ENCODE measurements at regions not wholly inside any gene's neighbourhood (a gene's known extent, or its start where the extent isn't known, plus 50 kb on each side); places are given as distances from the start of the nearest gene placed in this dataset.

- H3K4me1 ChIP-seq (ENCODE audit: control insufficient read depth in 1 of 2, insufficient read depth in 2 of 2, low read length in 2 of 2): peaks cover 28% of the 10 kb centered on the region in 2 donors
- peak overlapping the region; percentile 66 to 67 for H3K4me3 ChIP-seq (ENCODE audit: low read depth in 1 of 2, low read length in 2 of 2)
- H3K9ac ChIP-seq (ENCODE audit: low read depth in 1 of 2, low read length in 2 of 2): peak overlapping the region in 1 of 2 donors; percentile 27
- H3K36me3 ChIP-seq (ENCODE audit: control insufficient read depth in 1 of 2, insufficient read depth in 2 of 2, low read length in 2 of 2): no peaks in the 10 kb centered on the region
- no peaks in the 10 kb centered on the region for H3K9me3 ChIP-seq (ENCODE audit: control insufficient read depth in 1 of 2, low read length in 2 of 2)
- peaks cover 62 to 67% of the 10 kb centered on the region in 2 donors for H3K27me3 ChIP-seq (ENCODE audit: control insufficient read depth in 1 of 2, insufficient read depth in 2 of 2, low read length in 2 of 2)
- H3K27ac ChIP-seq (ENCODE audit: low read depth, low read length): no peak overlapping the region
Observed at GRCh38 chr11:16612566-16613261, 125.7 kb upstream of the C11orf58 start.

- Histone ChIP-seq H3K27me3 (ENCODE audit: control insufficient read depth in 1 of 2, insufficient read depth in 2 of 2, low read length in 2 of 2) (peaks cover 66 to 72% of the 10 kb centered on the region in 2 donors), H3K9me3 (ENCODE audit: control insufficient read depth in 1 of 2, low read length in 2 of 2) (no peaks in the 10 kb centered on the region), H3K9ac (ENCODE audit: low read depth in 1 of 2, low read length in 2 of 2) (no peak overlapping the region), H3K27ac (ENCODE audit: low read depth, low read length) (no peak overlapping the region), H3K4me1 (ENCODE audit: control insufficient read depth in 1 of 2, insufficient read depth in 2 of 2, low read length in 2 of 2) (peaks cover 28 to 33% of the 10 kb centered on the region in 2 donors), H3K4me3 (ENCODE audit: low read depth in 1 of 2, low read length in 2 of 2) (peak overlapping the region; percentile 42 to 66), H3K36me3 (ENCODE audit: control insufficient read depth in 1 of 2, insufficient read depth in 2 of 2, low read length in 2 of 2) (no peaks in the 10 kb centered on the region)
Observed at GRCh38 chr11:16611926-16612565, 126.4 kb upstream of the C11orf58 start.

DNA sequence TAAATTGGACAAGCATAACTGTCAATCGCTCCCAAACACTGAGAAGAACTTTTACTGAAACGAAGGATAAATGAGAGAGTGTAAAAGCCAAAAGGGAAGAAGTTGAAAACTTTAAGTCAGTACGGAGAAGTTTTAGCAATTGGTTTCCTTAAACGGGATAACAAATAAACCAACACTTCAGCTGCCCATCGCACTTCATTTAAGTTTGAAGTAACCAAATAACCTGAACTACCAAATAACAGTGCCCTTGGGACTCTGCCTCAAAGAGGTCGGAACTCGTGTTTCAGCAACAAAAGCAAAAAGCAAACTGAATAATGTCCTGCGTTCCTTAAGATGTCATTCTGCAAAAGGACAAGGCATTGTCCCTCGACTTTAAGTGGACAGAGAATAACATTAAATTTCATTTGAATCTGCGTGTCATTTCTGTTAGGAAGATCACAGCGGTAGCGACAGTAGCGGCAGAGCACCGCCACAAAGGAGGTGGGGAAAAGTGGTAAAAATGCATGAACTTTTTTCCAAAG lies 127.0 kb upstream of the C11orf58 start:
- Histone ChIP-seq H3K9me3 (ENCODE audit: control insufficient read depth in 1 of 2, low read length in 2 of 2) (no peaks in the 10 kb centered on the region), H3K4me1 (ENCODE audit: control insufficient read depth in 1 of 2, insufficient read depth in 2 of 2, low read length in 2 of 2) (peaks cover 28 to 37% of the 10 kb centered on the region in 2 donors), H3K27me3 (ENCODE audit: control insufficient read depth in 1 of 2, insufficient read depth in 2 of 2, low read length in 2 of 2) (peaks cover 66 to 75% of the 10 kb centered on the region in 2 donors), H3K36me3 (ENCODE audit: control insufficient read depth in 1 of 2, insufficient read depth in 2 of 2, low read length in 2 of 2) (no peaks in the 10 kb centered on the region), H3K9ac (ENCODE audit: low read depth in 1 of 2, low read length in 2 of 2) (peak overlapping the region in 1 of 2 donors; percentile 38), H3K4me3 (ENCODE audit: low read depth in 1 of 2, low read length in 2 of 2) (peak overlapping the region in 1 of 2 donors; percentile 32), H3K27ac (ENCODE audit: low read depth, low read length) (no peak overlapping the region)

DNA sequence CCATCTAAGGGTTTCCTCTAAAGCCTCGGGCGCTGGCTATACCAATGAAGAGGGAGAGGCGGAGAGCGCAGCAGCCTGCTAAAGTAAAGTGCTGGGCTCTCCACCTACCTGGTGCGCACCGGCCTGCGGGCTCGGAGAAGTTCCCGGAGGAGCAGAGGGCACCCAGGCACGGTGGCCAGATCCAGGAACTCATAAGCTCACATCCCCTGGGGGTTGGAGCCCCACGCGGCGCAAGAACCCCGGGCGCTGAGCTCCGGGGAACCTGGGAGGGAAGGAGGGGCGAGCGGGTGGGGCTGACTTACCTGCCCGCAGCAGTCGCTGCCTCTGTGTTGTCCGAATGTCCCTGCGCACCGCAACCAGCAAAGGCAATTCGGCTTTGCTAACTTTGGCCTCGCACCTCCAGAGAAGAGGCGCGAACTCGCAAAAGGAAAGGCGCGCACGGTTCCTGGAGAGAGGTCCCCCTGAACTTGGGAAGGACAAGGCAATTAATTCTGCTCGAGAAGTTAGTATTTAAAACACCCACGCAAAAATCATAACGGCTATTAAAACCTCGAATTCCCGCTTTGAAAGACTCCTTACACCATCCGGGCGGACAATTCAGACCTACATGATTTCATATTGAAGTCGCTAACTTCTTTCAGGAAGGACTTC lies 127.6 kb upstream of the C11orf58 start:
- no peaks in the 10 kb centered on the region for H3K36me3 ChIP-seq (ENCODE audit: control insufficient read depth in 1 of 2, insufficient read depth in 2 of 2, low read length in 2 of 2)
- H3K27me3 ChIP-seq (ENCODE audit: control insufficient read depth in 1 of 2, insufficient read depth in 2 of 2, low read length in 2 of 2): peaks cover 66 to 77% of the 10 kb centered on the region in 2 donors
- peaks cover 28 to 39% of the 10 kb centered on the region in 2 donors for H3K4me1 ChIP-seq (ENCODE audit: control insufficient read depth in 1 of 2, insufficient read depth in 2 of 2, low read length in 2 of 2)
- no peak overlapping the region for H3K27ac ChIP-seq (ENCODE audit: low read depth, low read length)
- H3K9ac ChIP-seq (ENCODE audit: low read depth in 1 of 2, low read length in 2 of 2): no peak overlapping the region
- no peaks in the 10 kb centered on the region for H3K9me3 ChIP-seq (ENCODE audit: control insufficient read depth in 1 of 2, low read length in 2 of 2)
- H3K4me3 ChIP-seq (ENCODE audit: low read depth in 1 of 2, low read length in 2 of 2): peak overlapping the region in 1 of 2 donors; percentile 32

GRCh38 chr11:16610213-16610737 lies 128.2 kb upstream of the C11orf58 start:
- H3K4me1 ChIP-seq (ENCODE audit: control insufficient read depth in 1 of 2, insufficient read depth in 2 of 2, low read length in 2 of 2): peaks cover 28 to 39% of the 10 kb centered on the region in 2 donors
- no peaks in the 10 kb centered on the region for H3K36me3 ChIP-seq (ENCODE audit: control insufficient read depth in 1 of 2, insufficient read depth in 2 of 2, low read length in 2 of 2)
- no peak overlapping the region for H3K9ac ChIP-seq (ENCODE audit: low read depth in 1 of 2, low read length in 2 of 2)
- no peak overlapping the region for H3K27ac ChIP-seq (ENCODE audit: low read depth, low read length)
- peaks cover 65 to 76% of the 10 kb centered on the region in 2 donors for H3K27me3 ChIP-seq (ENCODE audit: control insufficient read depth in 1 of 2, insufficient read depth in 2 of 2, low read length in 2 of 2)
- no peak overlapping the region for H3K4me3 ChIP-seq (ENCODE audit: low read depth in 1 of 2, low read length in 2 of 2)
- no peaks in the 10 kb centered on the region for H3K9me3 ChIP-seq (ENCODE audit: control insufficient read depth in 1 of 2, low read length in 2 of 2)

GRCh38 chr11:16609769-16610168 lies 128.7 kb upstream of the C11orf58 start:
- Histone ChIP-seq H3K4me1 (ENCODE audit: control insufficient read depth in 1 of 2, insufficient read depth in 2 of 2, low read length in 2 of 2) (peaks cover 28 to 39% of the 10 kb centered on the region in 2 donors), H3K27me3 (ENCODE audit: control insufficient read depth in 1 of 2, insufficient read depth in 2 of 2, low read length in 2 of 2) (peaks cover 62 to 71% of the 10 kb centered on the region in 2 donors)

GRCh38 chr11:16607675-16608644 lies 130.5 kb upstream of the C11orf58 start:
- peak overlapping the region; percentile 32 for H3K9ac ChIP-seq (ENCODE audit: low read depth in 1 of 2, low read length in 2 of 2)
- H3K4me1 ChIP-seq (ENCODE audit: control insufficient read depth in 1 of 2, insufficient read depth in 2 of 2, low read length in 2 of 2): peaks cover 29 to 35% of the 10 kb centered on the region in 2 donors
- H3K4me3 ChIP-seq (ENCODE audit: low read depth in 1 of 2, low read length in 2 of 2): peak overlapping the region; percentile 78 to 83
- H3K36me3 ChIP-seq (ENCODE audit: control insufficient read depth in 1 of 2, insufficient read depth in 2 of 2, low read length in 2 of 2): no peaks in the 10 kb centered on the region
- no peaks in the 10 kb centered on the region for H3K9me3 ChIP-seq (ENCODE audit: control insufficient read depth in 1 of 2, low read length in 2 of 2)
- H3K27me3 ChIP-seq (ENCODE audit: control insufficient read depth in 1 of 2, insufficient read depth in 2 of 2, low read length in 2 of 2): peaks cover 50 to 72% of the 10 kb centered on the region in 2 donors
- H3K27ac ChIP-seq (ENCODE audit: low read depth, low read length): no peak overlapping the region

More at GRCh38 chr11:16609769-16610168, 128.7 kb upstream of the C11orf58 start:
- H3K4me3 ChIP-seq (ENCODE audit: low read depth in 1 of 2, low read length in 2 of 2): no peak overlapping the region
- no peaks in the 10 kb centered on the region for H3K36me3 ChIP-seq (ENCODE audit: control insufficient read depth in 1 of 2, insufficient read depth in 2 of 2, low read length in 2 of 2)
- no peak overlapping the region for H3K9ac ChIP-seq (ENCODE audit: low read depth in 1 of 2, low read length in 2 of 2)
- H3K27ac ChIP-seq (ENCODE audit: low read depth, low read length): no peak overlapping the region
- H3K9me3 ChIP-seq (ENCODE audit: control insufficient read depth in 1 of 2, low read length in 2 of 2): no peaks in the 10 kb centered on the region

DNA sequence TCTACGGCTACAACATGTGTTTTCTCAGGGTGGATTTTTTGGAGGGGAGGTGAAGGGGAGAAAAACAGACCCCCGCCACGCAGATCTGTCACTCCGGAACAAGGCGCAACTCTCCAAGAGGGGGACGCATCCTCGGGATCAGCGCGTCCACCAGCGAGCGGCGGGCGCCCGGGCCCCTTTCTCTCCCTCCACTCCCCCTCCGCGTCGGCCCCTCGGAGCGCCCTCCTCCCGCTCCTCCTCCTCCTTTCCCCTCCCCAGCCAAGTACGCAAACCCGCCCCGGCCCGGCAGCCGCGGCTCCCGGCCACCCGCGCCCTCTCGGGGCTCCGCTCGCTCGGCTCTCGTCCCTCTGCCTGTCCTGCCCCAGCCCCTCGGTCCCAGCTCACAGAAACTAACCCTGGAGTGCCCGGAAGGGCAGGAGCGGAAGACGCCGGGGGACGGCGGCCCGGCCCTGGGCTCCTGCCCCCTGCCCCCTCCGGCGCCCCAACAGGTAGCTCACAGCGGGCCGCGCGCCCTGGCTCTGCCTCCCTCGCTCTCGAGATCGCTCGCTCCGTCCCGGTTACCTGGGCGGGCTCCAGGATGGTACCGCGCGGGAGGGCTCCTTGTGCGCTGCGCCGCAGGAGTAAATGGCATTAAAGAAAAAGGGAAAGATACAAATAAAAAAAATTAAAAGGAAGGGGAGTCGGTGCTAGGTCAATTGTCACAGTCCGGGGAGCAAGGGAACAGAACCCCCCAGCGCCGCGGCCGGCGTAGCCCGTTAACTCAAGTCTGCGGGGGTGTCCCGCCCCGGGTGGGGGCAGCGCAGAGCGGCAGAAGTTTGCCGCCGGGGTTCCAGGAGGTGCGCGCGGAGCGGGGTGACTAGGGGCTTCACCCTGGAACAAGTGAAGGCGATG lies 131.4 kb upstream of the C11orf58 start:
- peak overlapping the region; percentile 78 to 83 for H3K4me3 ChIP-seq (ENCODE audit: low read depth in 1 of 2, low read length in 2 of 2)
- H3K4me1 ChIP-seq (ENCODE audit: control insufficient read depth in 1 of 2, insufficient read depth in 2 of 2, low read length in 2 of 2): peaks cover 20 to 31% of the 10 kb centered on the region in 2 donors
- H3K27ac ChIP-seq (ENCODE audit: low read depth, low read length): peak overlapping the region; percentile 74
- H3K36me3 ChIP-seq (ENCODE audit: control insufficient read depth in 1 of 2, insufficient read depth in 2 of 2, low read length in 2 of 2): no peaks in the 10 kb centered on the region
- peak overlapping the region; percentile 35 to 54 for H3K9ac ChIP-seq (ENCODE audit: low read depth in 1 of 2, low read length in 2 of 2)
- peaks cover 44 to 63% of the 10 kb centered on the region in 2 donors for H3K27me3 ChIP-seq (ENCODE audit: control insufficient read depth in 1 of 2, insufficient read depth in 2 of 2, low read length in 2 of 2)
- H3K9me3 ChIP-seq (ENCODE audit: control insufficient read depth in 1 of 2, low read length in 2 of 2): no peaks in the 10 kb centered on the region

Data from duodenal mucosa (tissue), 2 donors.